Astrocyte (in vitro differentiated cells and primary cell): ENCODE measurements at regions not wholly inside any gene's neighbourhood (a gene's known extent, or its start where the extent isn't known, plus 50 kb on each side); places are given as distances from the start of the nearest gene placed in this dataset.
"Not testable (repeated sequence)": the region's sequence is repeated elsewhere in the genome, so short reads cannot be mapped to it uniquely, and the experiment has no call there.

Experiments used
- DNase-seq: peaks from one replicate; pipeline ENCODE4 v3.0.0-alpha.2; 2010; ENCODE audit warnings: low read depth
- FAIRE-seq: peaks from 2 replicates; lab custom pipeline; 2011; peaks lifted over from hg19 to GRCh38; lab: Jason Lieb, UNC
- H2AFZ ChIP-seq: 2 replicates; pipeline ENCODE4 v1.6.0; 2012; ENCODE audit warnings: low read depth, low read length, inconsistent platforms
- H3K27ac ChIP-seq: 2 replicates; pipeline ENCODE4 v1.5.1; 2011; ENCODE audit warnings: low read depth, low read length, inconsistent platforms
- H3K27me3 ChIP-seq: 2 replicates; pipeline ENCODE4 v1.6.0; 2011; ENCODE audit warnings: low read length, inconsistent platforms; ENCODE audit not compliant: insufficient read depth
- H3K36me3 ChIP-seq: 2 replicates; pipeline ENCODE4 v1.5.1; 2011; ENCODE audit warnings: low read length, inconsistent platforms; ENCODE audit not compliant: insufficient read depth
- H3K4me1 ChIP-seq: 2 replicates; pipeline ENCODE4 v1.5.1; 2011; ENCODE audit warnings: low read length, inconsistent platforms; ENCODE audit not compliant: insufficient read depth
- H3K4me2 ChIP-seq: 2 replicates; pipeline ENCODE4 v1.6.0; 2012; ENCODE audit warnings: low read length, inconsistent platforms
- H3K4me3 ChIP-seq: 2 replicates; pipeline ENCODE4 v1.5.1; 2011; ENCODE audit warnings: low read depth, mild to moderate bottlenecking, low read length, inconsistent platforms; ENCODE audit not compliant: insufficient read depth
- H3K79me2 ChIP-seq: 2 replicates; pipeline ENCODE4 v1.6.0; 2012; ENCODE audit warnings: mild to moderate bottlenecking, low read length, inconsistent platforms; ENCODE audit not compliant: insufficient read depth
- H3K9ac ChIP-seq: 2 replicates; pipeline ENCODE4 v1.6.0; 2012; ENCODE audit warnings: mild to moderate bottlenecking, low read length, inconsistent platforms
- H3K9me3 ChIP-seq: 2 replicates; pipeline ENCODE4 v1.5.1; 2012; ENCODE audit warnings: low read depth, mild to moderate bottlenecking, low read length, inconsistent platforms; ENCODE audit not compliant: insufficient read depth
- H4K20me1 ChIP-seq: 2 replicates; pipeline ENCODE4 v1.6.0; 2012; ENCODE audit warnings: low read length, inconsistent platforms; ENCODE audit not compliant: insufficient read depth
- H3K27ac Mint-ChIP-seq: one replicate; pipeline ENCODE4 v1.8.0; 2021; ENCODE audit warnings: mild to moderate bottlenecking, mixed read lengths; ENCODE audit not compliant: unreplicated experiment
- H3K27me3 Mint-ChIP-seq: one replicate; pipeline ENCODE4 v1.8.0; 2021; ENCODE audit warnings: low read depth, mixed read lengths; ENCODE audit not compliant: unreplicated experiment
- H3K36me3 Mint-ChIP-seq: one replicate; pipeline ENCODE4 v1.8.0; 2021; ENCODE audit warnings: low read depth, mixed read lengths; ENCODE audit not compliant: unreplicated experiment
- H3K4me1 Mint-ChIP-seq: one replicate; pipeline ENCODE4 v1.8.0; 2021; ENCODE audit warnings: low read depth, mixed read lengths; ENCODE audit not compliant: unreplicated experiment
- H3K4me3 Mint-ChIP-seq: one replicate; pipeline ENCODE4 v1.8.0; 2021; ENCODE audit warnings: mild to moderate bottlenecking, moderate library complexity, mixed read lengths; ENCODE audit not compliant: unreplicated experiment
- H3K9me3 Mint-ChIP-seq: one replicate; pipeline ENCODE4 v1.8.0; 2021; ENCODE audit warnings: mild to moderate bottlenecking, mixed read lengths; ENCODE audit not compliant: unreplicated experiment
- CTCF ChIP-seq: IDR thresholded peaks from 2 replicates; pipeline ENCODE4 v1.5.1; 2011; ENCODE audit warnings: low read depth, mild to moderate bottlenecking, inconsistent platforms, low read length, moderate library complexity; ENCODE audit not compliant: insufficient read depth
- EZH2 ChIP-seq: IDR thresholded peaks from 2 replicates; pipeline ENCODE4 v1.6.1; 2012; ENCODE audit warnings: mild to moderate bottlenecking, low read length, inconsistent platforms; ENCODE audit not compliant: insufficient read depth

GRCh38 chr6:86872810-86873209 lies 64.5 kb upstream of the HTR1E start:
- H3K9me3 Mint-ChIP-seq: peaks cover 19% of the 10 kb centered on the region
- not testable (repeated sequence) for DNase-seq, H3K9ac ChIP-seq, H3K36me3 Mint-ChIP-seq, H3K27ac ChIP-seq, H3K9me3 ChIP-seq, H3K27ac Mint-ChIP-seq, H3K4me3 ChIP-seq, H3K79me2 ChIP-seq, FAIRE-seq, H3K4me3 Mint-ChIP-seq, H3K4me1 Mint-ChIP-seq, H3K4me2 ChIP-seq, H3K36me3 ChIP-seq, H3K27me3 ChIP-seq, H3K4me1 ChIP-seq, H4K20me1 ChIP-seq, H2AFZ ChIP-seq, H3K27me3 Mint-ChIP-seq

GRCh38 chr6:86871681-86872080 lies 65.6 kb upstream of the HTR1E start:
- H3K4me3 Mint-ChIP-seq: no peak overlapping the region
- H3K27me3 ChIP-seq: no peaks in the 10 kb centered on the region
- H3K36me3 Mint-ChIP-seq: no peaks in the 10 kb centered on the region
- H3K4me1 Mint-ChIP-seq: no peaks in the 10 kb centered on the region
- no peak overlapping the region for H3K4me3 ChIP-seq
- H3K79me2 ChIP-seq: no peaks in the 10 kb centered on the region
- H3K9me3 ChIP-seq: no peaks in the 10 kb centered on the region
- H3K27me3 Mint-ChIP-seq: no peaks in the 10 kb centered on the region
- no peak for FAIRE-seq
- no peak overlapping the region for H3K27ac Mint-ChIP-seq
- H3K27ac ChIP-seq: no peak overlapping the region
- H3K36me3 ChIP-seq: no peaks in the 10 kb centered on the region
- no peak overlapping the region for H2AFZ ChIP-seq
- H3K9me3 Mint-ChIP-seq: peaks cover 19% of the 10 kb centered on the region
- no peaks in the 10 kb centered on the region for H4K20me1 ChIP-seq
- no peaks in the 10 kb centered on the region for H3K4me1 ChIP-seq
- TF ChIP-seq CTCF (no peak), EZH2 (no peak)
- no peak for DNase-seq
- no peak overlapping the region for H3K9ac ChIP-seq
- no peak overlapping the region for H3K4me2 ChIP-seq

- Mint-ChIP-seq H3K27me3 (no peaks in the 10 kb centered on the region), H3K9me3 (peaks cover 15% of the 10 kb centered on the region)
Measured at GRCh38 chr6:86869500-86869899, 67.8 kb upstream of the HTR1E start.

More at GRCh38 chr6:86869500-86869899, 67.8 kb upstream of the HTR1E start:
- Histone ChIP-seq H3K27ac (no peak overlapping the region), H2AFZ (no peak overlapping the region), H3K79me2 (no peaks in the 10 kb centered on the region), H3K4me2 (no peak overlapping the region), H4K20me1 (no peaks in the 10 kb centered on the region), H3K36me3 (no peaks in the 10 kb centered on the region), H3K4me3 (no peak overlapping the region), H3K9me3 (no peaks in the 10 kb centered on the region), H3K9ac (no peak overlapping the region), H3K27me3 (no peaks in the 10 kb centered on the region), H3K4me1 (no peaks in the 10 kb centered on the region)
- no peak for DNase-seq
- H3K4me1 Mint-ChIP-seq: no peaks in the 10 kb centered on the region
- no peak overlapping the region for H3K4me3 Mint-ChIP-seq
- no peak for FAIRE-seq
- TF ChIP-seq CTCF (no peak), EZH2 (no peak)
- H3K36me3 Mint-ChIP-seq: no peaks in the 10 kb centered on the region
- no peak overlapping the region for H3K27ac Mint-ChIP-seq
